ENCODE measurements at regions not wholly inside any gene's neighbourhood (a gene's known extent, or its start where the extent isn't known, plus 50 kb on each side); places are given as distances from the start of the nearest gene placed in this dataset.

GRCh38 chr14:21995332-21995731, 321.7 kb upstream of the OR4E1 start:
- no peak overlapping the region for H3K4me3 ChIP-seq (ENCODE audit: low read depth, low read length)
- peaks cover 71% of the 10 kb centered on the region for H3K27me3 ChIP-seq (ENCODE audit: insufficient read depth, low read depth, severe bottlenecking)
- TF ChIP-seq CTCF (IDR thresholded peaks at IDR 0.05; ENCODE audit: low read depth, low read length): no peak
- H3K36me3 ChIP-seq: no peaks in the 10 kb centered on the region
- no peak for DNase-seq
- H3K27ac ChIP-seq: no peak overlapping the region
- H3K9me3 ChIP-seq (ENCODE audit: severe bottlenecking): no peaks in the 10 kb centered on the region

- DNase-seq: no peak
- H3K27ac ChIP-seq: no peak overlapping the region
- H3K27me3 ChIP-seq (ENCODE audit: insufficient read depth, low read depth, severe bottlenecking): peaks cover 72% of the 10 kb centered on the region
- no peak overlapping the region for H3K4me3 ChIP-seq (ENCODE audit: low read depth, low read length)
- no peaks in the 10 kb centered on the region for H3K36me3 ChIP-seq
- no peaks in the 10 kb centered on the region for H3K9me3 ChIP-seq (ENCODE audit: severe bottlenecking)
- TF ChIP-seq CTCF (IDR thresholded peaks at IDR 0.05; ENCODE audit: low read depth, low read length): no peak
These were observed 320.2 kb upstream of the OR4E1 start for GRCh38 chr14:21993837-21994236.

- Histone ChIP-seq H3K27me3 (ENCODE audit: insufficient read depth, low read depth, severe bottlenecking) (peaks cover 75% of the 10 kb centered on the region), H3K4me3 (ENCODE audit: low read depth, low read length) (no peak overlapping the region), H3K36me3 (no peaks in the 10 kb centered on the region), H3K27ac (no peak overlapping the region), H3K9me3 (ENCODE audit: severe bottlenecking) (no peaks in the 10 kb centered on the region)
- TF ChIP-seq CTCF (IDR thresholded peaks at IDR 0.05; ENCODE audit: low read depth, low read length): no peak
- DNase-seq: no peak
These were observed 319.5 kb upstream of the OR4E1 start for GRCh38 chr14:21993070-21993469.

- H3K9me3 ChIP-seq (ENCODE audit: severe bottlenecking): no peaks in the 10 kb centered on the region
- H3K27ac ChIP-seq: no peak overlapping the region
- H3K27me3 ChIP-seq (ENCODE audit: insufficient read depth, low read depth, severe bottlenecking): peaks cover 71% of the 10 kb centered on the region
- H3K4me3 ChIP-seq (ENCODE audit: low read depth, low read length): no peak overlapping the region
- no peaks in the 10 kb centered on the region for H3K36me3 ChIP-seq
- DNase-seq: no peak
- TF ChIP-seq CTCF (IDR thresholded peaks at IDR 0.05; ENCODE audit: low read depth, low read length): no peak
These were observed 317.5 kb upstream of the OR4E1 start for GRCh38 chr14:21991130-21991529.

GRCh38 chr14:21990116-21990515, 316.5 kb upstream of the OR4E1 start:
- no peaks in the 10 kb centered on the region for H3K36me3 ChIP-seq
- H3K27ac ChIP-seq: no peak overlapping the region
- no peaks in the 10 kb centered on the region for H3K9me3 ChIP-seq (ENCODE audit: severe bottlenecking)
- no peak overlapping the region for H3K4me3 ChIP-seq (ENCODE audit: low read depth, low read length)
- no peak for TF ChIP-seq CTCF (IDR thresholded peaks at IDR 0.05; ENCODE audit: low read depth, low read length)
- no peak for DNase-seq
- peaks cover 75% of the 10 kb centered on the region for H3K27me3 ChIP-seq (ENCODE audit: insufficient read depth, low read depth, severe bottlenecking)

- Histone ChIP-seq H3K36me3 (no peaks in the 10 kb centered on the region), H3K27ac (no peak overlapping the region), H3K27me3 (ENCODE audit: insufficient read depth, low read depth, severe bottlenecking) (peaks cover 72% of the 10 kb centered on the region), H3K9me3 (ENCODE audit: severe bottlenecking) (no peaks in the 10 kb centered on the region), H3K4me3 (ENCODE audit: low read depth, low read length) (no peak overlapping the region)
- TF ChIP-seq CTCF (IDR thresholded peaks at IDR 0.05; ENCODE audit: low read depth, low read length): no peak
- no peak for DNase-seq
These were observed 315.5 kb upstream of the OR4E1 start for GRCh38 chr14:21989090-21989489.
